Transverse colon (tissue), 3 donors: ENCODE measurements at regions not wholly inside any gene's neighbourhood (a gene's known extent, or its start where the extent isn't known, plus 50 kb on each side); places are given as distances from the start of the nearest gene placed in this dataset.

Experiments
- CTCF ChIP-seq, 5 experiments: fragments of 200-600 bp in 3 of 5; fragments of 450-650 bp in 2 of 5; sonication (generic) in 3 of 5; IDR thresholded peaks; 1 replicate in 2 of 5; 2 replicates in 3 of 5; pipeline ENCODE4 v1.5.1; 2016 to 2017; ENCODE audit warnings: antibody characterized with exemption in 5 of 5, inconsistent platforms in 3 of 5, mild to moderate bottlenecking in 2 of 5, moderate library complexity in 1 of 5
- POLR2A ChIP-seq: fragments of 450-650 bp; IDR thresholded peaks from one replicate; pipeline ENCODE4 v1.6.1; 2016; ENCODE audit warnings: antibody characterized with exemption, mild to moderate bottlenecking, moderate library complexity

GRCh38 chr20:16946097-16946496, 197.9 kb downstream of the OTOR start:
- TF ChIP-seq POLR2A (no peak), CTCF (IDR thresholded peaks at IDR 0.05) (no peak)
